OCI-LY3 (cell line): ENCODE measurements at regions not wholly inside any gene's neighbourhood (a gene's known extent, or its start where the extent isn't known, plus 50 kb on each side); places are given as distances from the start of the nearest gene placed in this dataset.

Experiments used
- H2AFZ ChIP-seq: fragments of 200-600, 300-600 bp; shearing (Covaris generic); 2 replicates; pipeline ENCODE4 v1.6.0; 2014; ENCODE audit warnings: antibody characterized with exemption, low read depth, low read length
- H3K27ac ChIP-seq: fragments of 200-600, 300-600 bp; sonication (generic); 2 replicates; pipeline ENCODE4 v1.5.1; 2014; ENCODE audit warnings: mild to moderate bottlenecking, low read length, moderate library complexity, mixed read lengths
- H3K27me3 ChIP-seq: fragments of 200-600, 300-600 bp; sonication (generic); 2 replicates; pipeline ENCODE4 v1.6.1; 2014; ENCODE audit warnings: low read depth, low read length, mixed read lengths
- H3K36me3 ChIP-seq: fragments of 200-600, 300-600 bp; sonication (generic); replicated peaks from 2 replicates; pipeline ENCODE3; 2014; ENCODE audit warnings: low read depth, low read length, mixed read lengths
- H3K4me1 ChIP-seq: fragments of 300-600, 200-600 bp; sonication (generic); 2 replicates; pipeline ENCODE4 v1.6.1; 2014; ENCODE audit warnings: low read length, mixed read lengths
- H3K4me2 ChIP-seq: fragments of 200-600, 300-600 bp; sonication (generic); 2 replicates; pipeline ENCODE4 v1.6.1; 2014; ENCODE audit warnings: low read length, mixed read lengths
- H3K4me3 ChIP-seq: fragments of 300-600, 200-600 bp; sonication (generic); 2 replicates; pipeline ENCODE4 v1.5.1; 2014; ENCODE audit warnings: antibody characterized with exemption, mild to moderate bottlenecking, low read length, moderate library complexity
- H3K79me2 ChIP-seq: fragments of 300-600, 200-600 bp; shearing (Covaris generic); 2 replicates; pipeline ENCODE4 v1.6.1; 2014; ENCODE audit warnings: mild to moderate bottlenecking, low read length, mixed read lengths
- H3K9ac ChIP-seq: fragments of 300-600, 200-600 bp; shearing (Covaris generic); 2 replicates; pipeline ENCODE4 v1.6.0; 2014; ENCODE audit warnings: mild to moderate bottlenecking, low read length, moderate library complexity
- H3K9me3 ChIP-seq: fragments of 200-600, 300-600 bp; shearing (Covaris generic); 2 replicates; pipeline ENCODE4 v1.6.1; 2014; ENCODE audit warnings: low read length, mixed read lengths; ENCODE audit not compliant: insufficient read depth
- H4K20me1 ChIP-seq: fragments of 200-600, 300-600 bp; sonication (generic); 2 replicates; pipeline ENCODE4 v1.6.1; 2016; ENCODE audit warnings: low read length, mixed read lengths; ENCODE audit not compliant: insufficient read depth
- EZH2phosphoT487 ChIP-seq: fragments of 200-600 bp; shearing (Covaris generic); IDR thresholded peaks from 2 replicates; pipeline ENCODE4 v1.6.1; 2018; ENCODE audit warnings: antibody characterized with exemption, mixed run types, low read depth
- TF ChIP-seq, protein P1 (sequence below): fragments of 200-600, 300-600 bp; sonication (generic); IDR thresholded peaks from 2 replicates; pipeline ENCODE4 v1.5.1; 2014; ENCODE audit warnings: antibody characterized with exemption, low read length, low read depth

DNA sequence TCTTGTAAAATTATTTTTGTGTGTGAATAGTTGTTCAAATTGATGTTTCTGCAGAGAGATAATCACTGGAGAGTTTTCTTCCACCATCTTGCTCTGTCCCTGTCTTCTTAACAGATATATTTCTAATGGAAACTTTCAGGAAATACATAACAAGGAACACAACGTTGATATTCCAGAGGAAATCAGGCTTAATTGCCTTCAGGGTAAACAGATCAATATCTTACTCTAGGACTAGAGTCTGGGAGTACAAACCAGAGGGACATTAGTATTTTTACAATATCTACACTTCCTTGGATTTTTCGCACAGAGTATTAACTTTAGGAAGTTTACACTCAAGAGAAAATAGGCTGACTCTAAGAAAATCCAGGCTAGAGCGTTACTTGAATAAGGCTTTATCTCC lies 159.1 kb downstream of the PFKFB3 start:
- H3K36me3 ChIP-seq = no peaks in the 10 kb centered on the region
- H4K20me1 ChIP-seq = no peaks in the 10 kb centered on the region
- H3K79me2 ChIP-seq = no peaks in the 10 kb centered on the region
- H3K9me3 ChIP-seq = no peaks in the 10 kb centered on the region
- H3K4me3 ChIP-seq = no peak overlapping the region
- TF ChIP-seq, protein P1, sequence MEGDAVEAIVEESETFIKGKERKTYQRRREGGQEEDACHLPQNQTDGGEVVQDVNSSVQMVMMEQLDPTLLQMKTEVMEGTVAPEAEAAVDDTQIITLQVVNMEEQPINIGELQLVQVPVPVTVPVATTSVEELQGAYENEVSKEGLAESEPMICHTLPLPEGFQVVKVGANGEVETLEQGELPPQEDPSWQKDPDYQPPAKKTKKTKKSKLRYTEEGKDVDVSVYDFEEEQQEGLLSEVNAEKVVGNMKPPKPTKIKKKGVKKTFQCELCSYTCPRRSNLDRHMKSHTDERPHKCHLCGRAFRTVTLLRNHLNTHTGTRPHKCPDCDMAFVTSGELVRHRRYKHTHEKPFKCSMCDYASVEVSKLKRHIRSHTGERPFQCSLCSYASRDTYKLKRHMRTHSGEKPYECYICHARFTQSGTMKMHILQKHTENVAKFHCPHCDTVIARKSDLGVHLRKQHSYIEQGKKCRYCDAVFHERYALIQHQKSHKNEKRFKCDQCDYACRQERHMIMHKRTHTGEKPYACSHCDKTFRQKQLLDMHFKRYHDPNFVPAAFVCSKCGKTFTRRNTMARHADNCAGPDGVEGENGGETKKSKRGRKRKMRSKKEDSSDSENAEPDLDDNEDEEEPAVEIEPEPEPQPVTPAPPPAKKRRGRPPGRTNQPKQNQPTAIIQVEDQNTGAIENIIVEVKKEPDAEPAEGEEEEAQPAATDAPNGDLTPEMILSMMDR = no peak
- TF ChIP-seq EZH2phosphoT487 = no peak
- no peak overlapping the region for H3K9ac ChIP-seq
- no peak overlapping the region for H2AFZ ChIP-seq
- H3K4me1 ChIP-seq = no peaks in the 10 kb centered on the region
- no peak overlapping the region for H3K27ac ChIP-seq
- H3K4me2 ChIP-seq = no peak overlapping the region
- no peaks in the 10 kb centered on the region for H3K27me3 ChIP-seq

DNA sequence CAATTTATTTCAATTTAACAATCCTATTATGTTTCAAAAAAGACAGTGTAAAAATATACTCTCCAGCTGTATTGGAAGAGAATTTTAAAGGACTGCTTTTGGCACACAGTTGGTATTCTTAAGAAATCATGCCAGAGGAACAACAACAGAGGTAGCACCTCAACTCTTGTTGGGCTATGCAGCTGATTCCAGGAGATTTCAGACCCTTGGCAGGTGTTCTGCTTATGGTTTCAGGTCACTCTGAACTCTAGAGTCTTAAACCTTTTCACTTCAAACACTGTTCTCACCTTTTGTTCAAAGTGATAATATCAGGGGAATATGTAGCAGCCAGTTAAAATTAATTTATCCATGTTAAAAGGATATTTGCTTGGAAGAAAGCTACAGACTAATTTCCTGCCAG lies 160.1 kb downstream of the PFKFB3 start:
- no peaks in the 10 kb centered on the region for H3K9me3 ChIP-seq
- H4K20me1 ChIP-seq = no peaks in the 10 kb centered on the region
- no peaks in the 10 kb centered on the region for H3K79me2 ChIP-seq
- no peak overlapping the region for H3K4me2 ChIP-seq
- H3K36me3 ChIP-seq = no peaks in the 10 kb centered on the region
- H3K4me1 ChIP-seq = no peaks in the 10 kb centered on the region
- H3K9ac ChIP-seq = no peak overlapping the region
- no peak overlapping the region for H3K27ac ChIP-seq
- TF ChIP-seq EZH2phosphoT487 = no peak
- TF ChIP-seq, protein P1 = no peak
- no peak overlapping the region for H2AFZ ChIP-seq
- H3K27me3 ChIP-seq = no peaks in the 10 kb centered on the region
- H3K4me3 ChIP-seq = no peak overlapping the region

DNA sequence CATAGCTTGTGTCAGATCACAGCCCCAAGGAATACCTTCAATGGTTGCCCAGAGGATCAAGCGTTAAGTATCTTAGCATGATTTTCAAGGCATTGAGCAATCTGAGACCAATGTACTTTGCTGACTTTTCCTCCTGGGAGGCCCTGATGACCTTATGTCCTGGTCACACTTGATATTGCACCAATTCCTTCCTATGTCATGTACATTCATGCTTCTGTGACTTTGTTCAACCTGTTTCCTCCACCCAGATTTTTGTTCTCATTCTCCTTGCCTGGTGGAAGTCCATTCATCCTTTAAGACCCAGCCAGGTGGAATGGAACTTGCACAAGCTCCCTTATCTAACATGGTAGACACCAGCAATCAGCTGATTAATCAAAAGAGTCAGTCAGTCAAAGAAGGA lies 160.8 kb downstream of the PFKFB3 start:
- Histone ChIP-seq H3K36me3 (no peaks in the 10 kb centered on the region), H2AFZ (no peak overlapping the region), H3K9ac (no peak overlapping the region), H3K79me2 (no peaks in the 10 kb centered on the region), H3K9me3 (no peaks in the 10 kb centered on the region), H3K27ac (no peak overlapping the region), H3K4me3 (no peak overlapping the region), H3K27me3 (no peaks in the 10 kb centered on the region), H3K4me1 (no peaks in the 10 kb centered on the region), H3K4me2 (no peak overlapping the region), H4K20me1 (no peaks in the 10 kb centered on the region)
- TF ChIP-seq EZH2phosphoT487 = no peak
- TF ChIP-seq, protein P1 = no peak

DNA sequence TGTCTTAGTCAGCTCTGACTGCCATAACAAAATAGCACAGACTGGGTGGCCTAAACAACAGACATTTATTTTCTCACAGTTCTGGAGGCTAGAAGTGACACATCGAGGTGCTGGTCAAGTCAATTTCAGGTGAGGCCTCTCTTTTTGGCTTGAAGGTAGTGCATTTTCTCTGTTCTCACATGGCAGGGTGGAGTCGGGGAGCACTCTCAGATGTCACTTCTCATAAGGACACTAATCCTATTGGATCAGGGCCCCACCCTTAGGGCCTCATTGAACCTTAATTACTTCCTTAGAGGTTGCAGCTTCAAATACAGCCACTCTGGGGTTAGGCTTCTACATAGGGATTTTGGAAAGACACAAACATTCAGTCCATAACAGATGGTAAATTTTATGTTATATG lies 161.6 kb downstream of the PFKFB3 start:
- Histone ChIP-seq H3K4me3 (no peak overlapping the region), H3K36me3 (no peaks in the 10 kb centered on the region), H3K9ac (no peak overlapping the region), H3K4me1 (no peaks in the 10 kb centered on the region), H2AFZ (no peak overlapping the region), H3K27ac (no peak overlapping the region), H3K27me3 (no peaks in the 10 kb centered on the region), H4K20me1 (no peaks in the 10 kb centered on the region), H3K4me2 (no peak overlapping the region), H3K9me3 (no peaks in the 10 kb centered on the region), H3K79me2 (no peaks in the 10 kb centered on the region)
- TF ChIP-seq, protein P1 = no peak
- no peak for TF ChIP-seq EZH2phosphoT487
